ENCODE measurements at regions not wholly inside any gene's neighbourhood (a gene's known extent, or its start where the extent isn't known, plus 50 kb on each side); places are given as distances from the start of the nearest gene placed in this dataset.
"Not testable (repeated sequence)": the region's sequence is repeated elsewhere in the genome, so short reads cannot be mapped to it uniquely, and the experiment has no call there.

DNA sequence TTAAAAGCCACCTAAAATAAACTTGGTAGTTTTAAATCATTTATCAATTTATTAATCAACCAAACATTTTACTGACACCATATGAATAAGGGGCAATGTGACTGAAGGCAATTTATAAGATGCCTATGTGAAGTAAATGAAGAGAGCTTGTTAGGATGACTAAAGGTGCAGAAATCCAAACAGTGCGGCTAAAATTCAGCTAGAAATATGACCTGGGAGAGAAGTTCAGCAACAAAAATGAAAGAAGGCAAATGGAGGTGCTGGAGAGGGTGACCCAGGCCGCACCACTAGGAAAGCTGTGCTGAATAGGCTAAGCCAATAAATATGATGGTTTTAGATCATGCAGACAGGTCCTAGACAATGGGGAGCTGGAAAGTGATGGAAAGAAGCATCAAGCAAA lies 403.7 kb downstream of the BTG1 start:
- H3K4me3 ChIP-seq = no peak overlapping the region
- intact Hi-C loops (cut with micrococcal nuclease) = no loop called here
- no peaks in the 10 kb centered on the region for H3K36me3 ChIP-seq
- DNase-seq = no peak
- peaks cover 3% of the 10 kb centered on the region for H3K9me3 ChIP-seq (replicated peaks)
- no peak for TF ChIP-seq CTCF (IDR thresholded peaks at IDR 0.05; ENCODE audit: borderline replicate concordance)
- no peak overlapping the region for H3K27ac ChIP-seq (replicated peaks)
- no peaks in the 10 kb centered on the region for H3K27me3 ChIP-seq (ENCODE audit: low read depth)
- no peaks in the 10 kb centered on the region for H3K4me1 ChIP-seq

DNA sequence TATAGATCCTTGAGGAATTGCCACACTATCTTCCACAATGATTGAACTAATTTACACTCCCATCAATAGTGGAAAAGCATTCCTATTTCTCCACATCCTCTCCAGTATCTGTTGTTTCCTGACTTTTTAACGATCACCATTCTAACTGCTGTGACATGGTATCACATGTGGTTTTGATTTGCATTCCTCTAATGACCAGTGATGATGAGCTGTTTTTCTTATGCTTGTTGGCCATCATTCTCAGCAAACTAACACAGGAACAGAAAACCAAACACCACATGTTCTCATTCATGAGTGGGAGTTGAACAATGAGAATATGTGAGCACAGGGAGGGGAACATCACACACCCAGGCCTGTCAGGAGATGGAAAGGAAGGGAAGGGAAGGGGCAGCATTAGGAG lies 411.8 kb downstream of the BTG1 start:
- H3K27me3 ChIP-seq (ENCODE audit: low read depth); H3K4me1 ChIP-seq; H3K36me3 ChIP-seq; H3K9me3 ChIP-seq (replicated peaks); DNase-seq; intact Hi-C loops (cut with micrococcal nuclease); H3K4me3 ChIP-seq; H3K27ac ChIP-seq (replicated peaks): not testable (repeated sequence)

GRCh38 chr12:91732086-91732485 lies 413.6 kb downstream of the BTG1 start:
- no peak for TF ChIP-seq CTCF (IDR thresholded peaks at IDR 0.05; ENCODE audit: borderline replicate concordance)
- no peak overlapping the region for H3K4me3 ChIP-seq
- no peaks in the 10 kb centered on the region for H3K4me1 ChIP-seq
- no peak overlapping the region for H3K27ac ChIP-seq (replicated peaks)
- H3K27me3 ChIP-seq (ENCODE audit: low read depth) = no peaks in the 10 kb centered on the region
- peaks cover 7% of the 10 kb centered on the region for H3K9me3 ChIP-seq (replicated peaks)
- no peak for DNase-seq
- intact Hi-C loops (cut with micrococcal nuclease) = no loop called here
- H3K36me3 ChIP-seq = no peaks in the 10 kb centered on the region

DNA sequence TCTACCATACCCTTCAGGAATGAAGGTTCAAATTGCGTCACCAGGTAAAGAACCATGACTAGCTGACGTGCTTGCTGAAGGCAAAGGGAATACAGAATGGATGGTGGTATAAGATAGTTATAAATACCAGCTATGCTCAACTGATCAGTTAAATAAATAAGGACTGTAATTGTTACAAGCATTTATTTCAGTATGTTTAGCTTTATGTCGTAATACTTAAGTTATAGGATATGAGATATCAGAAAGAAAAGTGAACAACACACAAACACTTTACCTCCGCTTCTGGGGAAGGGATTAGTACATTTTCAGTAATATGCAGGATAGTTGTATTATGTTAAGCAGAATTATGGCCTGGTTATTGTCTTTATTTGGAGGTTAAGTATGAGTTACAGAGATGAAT lies 416.1 kb downstream of the BTG1 start:
- intact Hi-C loops (cut with micrococcal nuclease) = no loop called here
- DNase-seq = no peak
- H3K27me3 ChIP-seq (ENCODE audit: low read depth) = no peaks in the 10 kb centered on the region
- no peak overlapping the region for H3K27ac ChIP-seq (replicated peaks)
- peaks cover 7% of the 10 kb centered on the region for H3K9me3 ChIP-seq (replicated peaks)
- H3K4me1 ChIP-seq = no peaks in the 10 kb centered on the region
- no peak overlapping the region for H3K4me3 ChIP-seq
- H3K36me3 ChIP-seq = no peaks in the 10 kb centered on the region
- no peak for TF ChIP-seq CTCF (IDR thresholded peaks at IDR 0.05; ENCODE audit: borderline replicate concordance)

GRCh38 chr12:91723191-91723590 lies 422.5 kb downstream of the BTG1 start:
- no peak for TF ChIP-seq CTCF (IDR thresholded peaks at IDR 0.05; ENCODE audit: borderline replicate concordance)
- no peaks in the 10 kb centered on the region for H3K4me1 ChIP-seq
- H3K27ac ChIP-seq (replicated peaks) = no peak overlapping the region
- H3K27me3 ChIP-seq (ENCODE audit: low read depth) = no peaks in the 10 kb centered on the region
- H3K36me3 ChIP-seq = no peaks in the 10 kb centered on the region
- H3K4me3 ChIP-seq = no peak overlapping the region
- no peaks in the 10 kb centered on the region for H3K9me3 ChIP-seq (replicated peaks)
- intact Hi-C loops (cut with micrococcal nuclease) = no loop called here
- no peak for DNase-seq

DNA sequence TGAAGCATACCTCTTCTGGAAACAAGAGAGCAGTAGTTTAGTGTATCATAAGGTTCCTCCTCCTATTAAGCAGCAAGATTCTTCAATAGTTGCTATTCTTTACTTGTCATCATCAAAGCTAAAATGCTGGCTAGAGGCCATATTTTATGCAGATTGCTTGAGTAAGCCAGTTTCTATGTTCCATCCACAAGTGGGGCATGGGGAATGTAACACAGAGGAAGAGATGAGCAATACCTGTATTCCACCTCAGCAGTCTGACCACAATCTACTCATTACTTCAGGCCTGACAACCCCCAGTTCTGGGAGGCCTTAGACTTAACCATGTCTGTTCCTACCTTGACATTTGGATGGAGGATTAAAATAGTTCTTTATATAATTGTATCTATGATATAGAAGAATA lies 423.6 kb downstream of the BTG1 start:
- H3K9me3 ChIP-seq (replicated peaks) = no peaks in the 10 kb centered on the region
- no peak for DNase-seq
- intact Hi-C loops (cut with micrococcal nuclease) = no loop called here
- H3K4me1 ChIP-seq = no peaks in the 10 kb centered on the region
- H3K4me3 ChIP-seq = no peak overlapping the region
- no peak overlapping the region for H3K27ac ChIP-seq (replicated peaks)
- no peak for TF ChIP-seq CTCF (IDR thresholded peaks at IDR 0.05; ENCODE audit: borderline replicate concordance)
- H3K36me3 ChIP-seq = no peaks in the 10 kb centered on the region
- H3K27me3 ChIP-seq (ENCODE audit: low read depth) = no peaks in the 10 kb centered on the region

Data from left ventricle myocardium inferior (tissue), 1 donor.